ENCODE measurements at regions not wholly inside any gene's neighbourhood (a gene's known extent, or its start where the extent isn't known, plus 50 kb on each side); places are given as distances from the start of the nearest gene placed in this dataset.

- DNase-seq (ENCODE audit: low spot score in 2 of 2) = no peak
- no peak for TF ChIP-seq POLR2A (IDR thresholded peaks at IDR 0.05)
- TF ChIP-seq CTCF (IDR thresholded peaks at IDR 0.05) = no peak
- no peak for TF ChIP-seq POLR2AphosphoS5 (IDR thresholded peaks at IDR 0.05)
- intact Hi-C loops (cut with DNase I; ENCODE audit: low total_unique reads) = loop anchor here (2.0 kb wide), 1 partner anchor 38 kb away; no protein-coding TSS in a partner anchor
- Histone ChIP-seq H3K36me3 (no peaks in the 10 kb centered on the region), H3K27me3 (no peaks in the 10 kb centered on the region), H3K4me1 (no peaks in the 10 kb centered on the region), H3K27ac (no peak overlapping the region), H3K4me3 (no peak overlapping the region), H3K9me3 (no peaks in the 10 kb centered on the region)
These were observed 202.3 kb downstream of the AHR start for GRCh38 chr7:17500736-17501135.

- H3K4me1 ChIP-seq = no peaks in the 10 kb centered on the region
- H3K36me3 ChIP-seq = no peaks in the 10 kb centered on the region
- no peak for DNase-seq (ENCODE audit: low spot score in 2 of 2)
- no peaks in the 10 kb centered on the region for H3K9me3 ChIP-seq
- TF ChIP-seq POLR2A (IDR thresholded peaks at IDR 0.05) (no peak), POLR2AphosphoS5 (IDR thresholded peaks at IDR 0.05) (no peak), CTCF (IDR thresholded peaks at IDR 0.05) (no peak)
- intact Hi-C loops (cut with DNase I; ENCODE audit: low total_unique reads) = loop anchor here (2.0 kb wide), 1 partner anchor 37 kb away; no protein-coding TSS in a partner anchor
- H3K4me3 ChIP-seq = no peak overlapping the region
- no peak overlapping the region for H3K27ac ChIP-seq
- H3K27me3 ChIP-seq = no peaks in the 10 kb centered on the region
These were observed 203.2 kb downstream of the AHR start for GRCh38 chr7:17501441-17502212.

- H3K27ac ChIP-seq = no peak overlapping the region
- H3K27me3 ChIP-seq = no peaks in the 10 kb centered on the region
- TF ChIP-seq CTCF (IDR thresholded peaks at IDR 0.05) (no peak), POLR2A (IDR thresholded peaks at IDR 0.05) (no peak), POLR2AphosphoS5 (IDR thresholded peaks at IDR 0.05) (no peak)
- intact Hi-C loops (cut with DNase I; ENCODE audit: low total_unique reads) = no loop called here
- H3K4me3 ChIP-seq = no peak overlapping the region
- no peak for DNase-seq (ENCODE audit: low spot score in 2 of 2)
- H3K4me1 ChIP-seq = no peaks in the 10 kb centered on the region
- no peaks in the 10 kb centered on the region for H3K36me3 ChIP-seq
- H3K9me3 ChIP-seq = no peaks in the 10 kb centered on the region
These were observed 204.0 kb downstream of the AHR start for GRCh38 chr7:17502213-17503060.

DNA sequence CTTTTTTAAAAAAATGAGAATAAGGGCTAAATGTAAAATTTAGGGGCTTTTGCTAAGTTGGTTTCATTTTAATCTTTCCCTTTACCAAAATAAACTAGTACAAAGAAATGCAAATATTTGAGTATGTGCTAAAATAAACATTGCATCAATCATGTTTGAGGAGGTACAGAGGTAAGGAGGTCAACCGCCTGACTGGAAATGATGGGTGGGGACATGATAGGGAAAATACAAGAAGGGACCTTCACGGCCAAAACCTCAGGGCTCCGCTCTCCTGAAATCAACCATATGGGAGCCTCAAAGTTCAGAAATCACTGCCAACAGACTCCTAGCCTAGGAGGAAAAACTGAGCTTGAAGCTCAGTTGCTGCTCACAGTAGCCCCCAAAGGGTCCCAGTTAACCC, 207.6 kb downstream of the AHR start:
- DNase-seq (ENCODE audit: low spot score in 2 of 2) = no peak
- intact Hi-C loops (cut with DNase I; ENCODE audit: low total_unique reads) = no loop called here
- no peaks in the 10 kb centered on the region for H3K4me1 ChIP-seq
- H3K36me3 ChIP-seq = no peaks in the 10 kb centered on the region
- no peaks in the 10 kb centered on the region for H3K27me3 ChIP-seq
- TF ChIP-seq CTCF (IDR thresholded peaks at IDR 0.05) (no peak), POLR2AphosphoS5 (IDR thresholded peaks at IDR 0.05) (no peak), POLR2A (IDR thresholded peaks at IDR 0.05) (no peak)
- no peak overlapping the region for H3K27ac ChIP-seq
- no peak overlapping the region for H3K4me3 ChIP-seq
- no peaks in the 10 kb centered on the region for H3K9me3 ChIP-seq

DNA sequence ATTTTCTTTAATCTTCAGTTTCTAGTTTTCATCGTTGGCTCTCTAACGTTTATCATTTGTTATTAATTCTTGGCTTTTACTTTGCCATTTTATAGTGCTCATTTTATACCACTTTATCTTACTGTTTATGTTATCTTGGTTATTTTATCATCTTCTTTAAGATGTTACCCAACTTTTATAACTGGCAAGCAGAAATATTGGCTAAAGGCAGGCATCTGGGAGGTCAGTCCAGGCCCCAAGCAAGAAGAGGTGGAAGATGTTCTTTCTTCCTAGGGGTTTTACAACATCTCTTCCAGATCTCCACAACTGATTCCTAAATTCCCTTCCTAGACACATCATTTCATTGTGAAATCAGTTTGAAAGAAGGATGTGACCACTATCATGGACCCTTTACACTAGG, 208.1 kb downstream of the AHR start:
- intact Hi-C loops (cut with DNase I; ENCODE audit: low total_unique reads) = no loop called here
- no peaks in the 10 kb centered on the region for H3K27me3 ChIP-seq
- no peak overlapping the region for H3K4me3 ChIP-seq
- H3K36me3 ChIP-seq = no peaks in the 10 kb centered on the region
- TF ChIP-seq POLR2A (IDR thresholded peaks at IDR 0.05) = no peak
- no peak for TF ChIP-seq POLR2AphosphoS5 (IDR thresholded peaks at IDR 0.05)
- no peak for TF ChIP-seq CTCF (IDR thresholded peaks at IDR 0.05)
- no peaks in the 10 kb centered on the region for H3K4me1 ChIP-seq
- no peaks in the 10 kb centered on the region for H3K9me3 ChIP-seq
- no peak for DNase-seq (ENCODE audit: low spot score in 2 of 2)
- no peak overlapping the region for H3K27ac ChIP-seq

Measured in breast epithelium (tissue), 4 donors.